ENCODE measurements at regions not wholly inside any gene's neighbourhood (a gene's known extent, or its start where the extent isn't known, plus 50 kb on each side); places are given as distances from the start of the nearest gene placed in this dataset.
"Not testable (repeated sequence)": the region's sequence is repeated elsewhere in the genome, so short reads cannot be mapped to it uniquely, and the experiment has no call there.

DNA sequence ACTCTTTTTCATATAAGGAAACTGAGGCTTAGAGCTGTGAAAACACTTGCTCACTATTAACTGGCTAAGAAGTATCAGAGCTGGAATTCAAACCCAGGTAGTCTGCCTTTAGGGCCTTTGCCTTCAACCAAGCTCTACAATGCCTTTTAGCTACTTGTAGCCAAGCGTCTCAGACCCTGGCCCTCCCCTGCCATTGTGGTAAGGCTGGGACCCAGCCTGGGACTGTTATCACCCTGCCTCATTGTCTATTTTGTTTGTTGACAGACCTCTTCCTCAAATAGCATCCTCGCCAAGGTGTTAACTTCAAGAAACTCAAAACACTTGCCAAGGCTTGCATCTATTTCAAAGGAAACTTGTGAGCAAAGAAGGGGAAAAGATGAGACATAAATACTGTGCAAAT, 76.7 kb upstream of the CD28 start:
- Histone ChIP-seq H3K4me3 (replicated peaks; ENCODE audit: low read depth, low read length) (no peak overlapping the region), H3K36me3 (ENCODE audit: control insufficient read depth, insufficient read depth, low read length) (no peaks in the 10 kb centered on the region), H3K27me3 (replicated peaks; ENCODE audit: control insufficient read depth, insufficient read depth, low read length) (no peaks in the 10 kb centered on the region; the same call in 1 of the 2 replicates)
- DNase-seq (ENCODE audit: extremely low read depth, insufficient read length), result no peak
- TF ChIP-seq, protein P1, sequence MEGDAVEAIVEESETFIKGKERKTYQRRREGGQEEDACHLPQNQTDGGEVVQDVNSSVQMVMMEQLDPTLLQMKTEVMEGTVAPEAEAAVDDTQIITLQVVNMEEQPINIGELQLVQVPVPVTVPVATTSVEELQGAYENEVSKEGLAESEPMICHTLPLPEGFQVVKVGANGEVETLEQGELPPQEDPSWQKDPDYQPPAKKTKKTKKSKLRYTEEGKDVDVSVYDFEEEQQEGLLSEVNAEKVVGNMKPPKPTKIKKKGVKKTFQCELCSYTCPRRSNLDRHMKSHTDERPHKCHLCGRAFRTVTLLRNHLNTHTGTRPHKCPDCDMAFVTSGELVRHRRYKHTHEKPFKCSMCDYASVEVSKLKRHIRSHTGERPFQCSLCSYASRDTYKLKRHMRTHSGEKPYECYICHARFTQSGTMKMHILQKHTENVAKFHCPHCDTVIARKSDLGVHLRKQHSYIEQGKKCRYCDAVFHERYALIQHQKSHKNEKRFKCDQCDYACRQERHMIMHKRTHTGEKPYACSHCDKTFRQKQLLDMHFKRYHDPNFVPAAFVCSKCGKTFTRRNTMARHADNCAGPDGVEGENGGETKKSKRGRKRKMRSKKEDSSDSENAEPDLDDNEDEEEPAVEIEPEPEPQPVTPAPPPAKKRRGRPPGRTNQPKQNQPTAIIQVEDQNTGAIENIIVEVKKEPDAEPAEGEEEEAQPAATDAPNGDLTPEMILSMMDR (IDR thresholded peaks at IDR 0.05; ENCODE audit: insufficient read depth, low read length, poor library complexity, severe bottlenecking), result no peak

DNA sequence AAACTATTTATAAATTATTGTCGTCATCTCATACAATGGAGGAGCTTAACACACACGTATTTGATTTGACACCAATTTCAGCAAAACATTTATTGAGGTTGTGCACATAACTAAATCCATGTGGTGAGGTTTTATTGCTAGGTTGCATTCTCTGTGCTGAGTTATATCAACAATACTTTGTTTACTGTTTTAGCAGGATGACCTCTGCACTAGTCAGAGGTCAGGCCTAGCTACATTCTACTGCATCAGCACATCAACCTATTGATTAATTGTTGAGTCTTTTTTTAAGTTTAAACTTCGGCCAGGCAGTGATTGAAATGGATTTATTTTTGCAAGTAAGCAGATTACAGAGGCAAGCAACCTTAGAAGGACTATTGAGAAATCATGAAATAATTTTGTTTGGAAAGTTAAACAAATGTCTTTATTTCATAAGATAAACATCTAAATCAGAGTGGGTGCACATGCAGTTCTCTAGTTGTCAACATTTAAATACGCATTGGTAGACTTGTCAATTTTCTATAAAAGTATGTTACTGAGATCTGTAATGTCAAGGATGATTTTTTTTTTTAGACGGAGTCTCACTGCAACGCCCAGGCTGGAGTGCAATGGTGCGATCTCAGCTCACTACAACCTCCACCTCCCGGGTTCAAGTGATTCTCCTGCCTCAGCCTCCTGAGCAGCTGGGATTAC, 75.2 kb upstream of the CD28 start:
- TF ChIP-seq, protein P1 (IDR thresholded peaks at IDR 0.05; ENCODE audit: insufficient read depth, low read length, poor library complexity, severe bottlenecking), result no peak
- Histone ChIP-seq H3K4me3 (replicated peaks; ENCODE audit: low read depth, low read length) (no peak overlapping the region), H3K36me3 (ENCODE audit: control insufficient read depth, insufficient read depth, low read length) (no peaks in the 10 kb centered on the region), H3K27me3 (replicated peaks; ENCODE audit: control insufficient read depth, insufficient read depth, low read length) (no peaks in the 10 kb centered on the region; the same call in 1 of the 2 replicates)
- no peak for DNase-seq (ENCODE audit: extremely low read depth, insufficient read length)

- TF ChIP-seq, protein P1 (IDR thresholded peaks at IDR 0.05; ENCODE audit: insufficient read depth, low read length, poor library complexity, severe bottlenecking), result no peak
- Histone ChIP-seq H3K27me3 (replicated peaks; ENCODE audit: control insufficient read depth, insufficient read depth, low read length) (no peaks in the 10 kb centered on the region), H3K4me3 (replicated peaks; ENCODE audit: low read depth, low read length) (no peak overlapping the region), H3K36me3 (ENCODE audit: control insufficient read depth, insufficient read depth, low read length) (no peaks in the 10 kb centered on the region)
- DNase-seq (ENCODE audit: extremely low read depth, insufficient read length), result no peak
Measured at GRCh38 chr2:203636588-203637470, 69.6 kb upstream of the CD28 start.

DNA sequence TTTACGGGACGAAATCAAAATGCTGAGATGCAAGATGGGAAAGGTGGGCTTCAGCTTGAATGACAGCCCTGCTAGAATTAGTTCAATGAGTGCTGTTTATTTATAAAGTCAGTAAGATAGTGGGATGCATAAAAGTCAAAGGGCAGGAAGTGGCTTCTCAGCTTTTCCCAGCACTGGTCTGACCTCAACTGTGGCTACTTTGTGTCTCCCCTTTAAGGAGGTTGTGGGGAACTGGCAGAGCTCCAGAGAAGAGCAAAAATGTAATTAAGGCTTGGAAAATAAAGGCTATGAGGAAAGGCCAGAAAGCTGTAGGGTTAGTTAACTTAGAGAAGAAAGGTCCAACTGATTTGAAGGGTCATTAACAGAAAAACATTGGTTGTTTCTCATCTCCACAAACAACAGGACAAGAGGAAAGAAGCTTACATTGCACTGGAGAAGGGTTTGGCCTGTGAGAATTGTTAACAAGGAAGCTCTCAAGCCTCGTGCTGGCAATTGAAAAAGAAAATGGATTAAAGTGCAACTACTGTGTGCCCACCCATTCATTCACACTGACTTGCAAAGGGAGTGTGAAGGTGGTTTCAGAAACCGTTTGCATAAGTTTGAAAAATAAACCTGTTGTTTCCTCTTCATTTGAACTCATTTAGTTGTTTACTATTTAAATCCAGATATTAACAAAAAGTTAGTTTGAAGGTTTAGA, 68.8 kb upstream of the CD28 start:
- Histone ChIP-seq H3K27me3 (replicated peaks; ENCODE audit: control insufficient read depth, insufficient read depth, low read length) (no peaks in the 10 kb centered on the region), H3K4me3 (replicated peaks; ENCODE audit: low read depth, low read length) (no peak overlapping the region), H3K36me3 (ENCODE audit: control insufficient read depth, insufficient read depth, low read length) (no peaks in the 10 kb centered on the region)
- no peak for DNase-seq (ENCODE audit: extremely low read depth, insufficient read length)
- TF ChIP-seq, protein P1 (IDR thresholded peaks at IDR 0.05; ENCODE audit: insufficient read depth, low read length, poor library complexity, severe bottlenecking), result no peak

DNA sequence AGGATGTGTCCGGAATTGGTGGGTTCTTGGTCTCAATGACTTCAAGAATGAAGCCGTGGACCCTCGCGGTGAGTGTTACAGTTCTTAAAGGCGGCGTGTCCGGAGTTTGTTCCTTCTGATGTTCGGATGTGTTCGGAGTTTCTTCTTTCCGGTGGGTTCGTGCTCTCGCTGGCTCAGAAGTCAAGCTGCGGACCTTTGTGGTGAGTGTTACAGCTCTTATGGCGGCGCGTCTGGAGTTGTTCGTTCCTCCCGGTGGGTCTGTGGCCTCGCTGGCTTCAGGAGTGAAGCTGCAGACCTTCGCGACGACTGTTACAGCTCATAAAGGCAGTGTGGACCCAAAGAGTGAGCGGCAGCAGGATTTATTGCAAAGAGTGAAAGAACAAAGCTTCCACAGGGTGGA, 64.6 kb upstream of the CD28 start:
- not testable (repeated sequence) for DNase-seq (ENCODE audit: extremely low read depth, insufficient read length); H3K36me3 ChIP-seq (ENCODE audit: control insufficient read depth, insufficient read depth, low read length); H3K4me3 ChIP-seq (replicated peaks; ENCODE audit: low read depth, low read length); H3K27me3 ChIP-seq (replicated peaks; ENCODE audit: control insufficient read depth, insufficient read depth, low read length)

DNA sequence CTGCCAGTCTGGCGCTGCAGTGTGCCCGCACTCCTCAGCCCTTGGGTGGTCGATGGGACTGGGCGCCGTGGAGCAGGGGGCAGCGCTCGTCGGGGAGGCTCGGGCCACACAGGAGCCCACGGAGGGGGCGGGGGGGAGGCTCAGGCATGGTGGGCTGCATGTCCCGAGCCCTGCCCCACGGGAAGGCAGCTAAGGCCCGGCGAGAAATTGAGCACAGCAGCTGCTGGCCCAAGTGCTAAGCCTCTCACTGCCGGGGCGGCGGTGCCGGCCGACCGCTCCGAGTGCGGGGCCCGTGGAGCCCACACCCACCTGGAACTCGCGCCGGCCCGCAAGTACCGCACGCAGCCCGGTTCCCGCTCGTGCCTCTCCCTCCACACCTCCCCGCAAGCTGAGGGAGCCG, 63.6 kb upstream of the CD28 start:
- not testable (repeated sequence) for H3K36me3 ChIP-seq (ENCODE audit: control insufficient read depth, insufficient read depth, low read length); H3K4me3 ChIP-seq (replicated peaks; ENCODE audit: low read depth, low read length); DNase-seq (ENCODE audit: extremely low read depth, insufficient read length); H3K27me3 ChIP-seq (replicated peaks; ENCODE audit: control insufficient read depth, insufficient read depth, low read length)

Measured in GM06990 (cell line).